Type B pancreatic cell (in vitro differentiated cells): ENCODE measurements at regions not wholly inside any gene's neighbourhood (a gene's known extent, or its start where the extent isn't known, plus 50 kb on each side); places are given as distances from the start of the nearest gene placed in this dataset.
"Not testable (repeated sequence)": the region's sequence is repeated elsewhere in the genome, so short reads cannot be mapped to it uniquely, and the experiment has no call there.

Source experiments
- DNase-seq: peaks from one replicate; pipeline ENCODE4 v3.0.0; 2021; ENCODE audit warnings: mixed read lengths; ENCODE audit not compliant: unreplicated experiment; ENCODE audit errors: extremely low spot score
- H3K27ac Mint-ChIP-seq: 2 replicates; pipeline ENCODE4 v1.8.0; 2021; ENCODE audit warnings: mild to moderate bottlenecking, mixed read lengths
- H3K27me3 Mint-ChIP-seq: 2 replicates; pipeline ENCODE4 v1.8.0; 2021; ENCODE audit warnings: mixed read lengths
- H3K36me3 Mint-ChIP-seq: 2 replicates; pipeline ENCODE4 v1.8.0; 2021; ENCODE audit warnings: mixed read lengths
- H3K4me1 Mint-ChIP-seq: one replicate; pipeline ENCODE4 v1.8.0; 2021; ENCODE audit warnings: mixed read lengths; ENCODE audit not compliant: unreplicated experiment
- H3K4me3 Mint-ChIP-seq: 2 replicates; pipeline ENCODE4 v1.8.0; 2021; ENCODE audit warnings: mild to moderate bottlenecking, mixed read lengths
- H3K9me3 Mint-ChIP-seq: 2 replicates; pipeline ENCODE4 v1.8.0; 2021; ENCODE audit warnings: mixed read lengths
- CTCF ChIP-seq: fragments of 200-600 bp; sonication (generic); conservative IDR thresholded peaks from 2 replicates; pipeline ENCODE4 v1.5.0; 2021; ENCODE audit warnings: antibody characterized with exemption, mild to moderate bottlenecking

- Mint-ChIP-seq H3K27me3 (no peaks in the 10 kb centered on the region), H3K36me3 (no peaks in the 10 kb centered on the region), H3K4me1 (peaks cover 15% of the 10 kb centered on the region), H3K9me3 (no peaks in the 10 kb centered on the region), H3K27ac (no peak overlapping the region), H3K4me3 (no peak overlapping the region)
- no peak for TF ChIP-seq CTCF
- DNase-seq = no peak
Observed at GRCh38 chr9:90521811-90522570, 120.6 kb downstream of the DIRAS2 start.

DNA sequence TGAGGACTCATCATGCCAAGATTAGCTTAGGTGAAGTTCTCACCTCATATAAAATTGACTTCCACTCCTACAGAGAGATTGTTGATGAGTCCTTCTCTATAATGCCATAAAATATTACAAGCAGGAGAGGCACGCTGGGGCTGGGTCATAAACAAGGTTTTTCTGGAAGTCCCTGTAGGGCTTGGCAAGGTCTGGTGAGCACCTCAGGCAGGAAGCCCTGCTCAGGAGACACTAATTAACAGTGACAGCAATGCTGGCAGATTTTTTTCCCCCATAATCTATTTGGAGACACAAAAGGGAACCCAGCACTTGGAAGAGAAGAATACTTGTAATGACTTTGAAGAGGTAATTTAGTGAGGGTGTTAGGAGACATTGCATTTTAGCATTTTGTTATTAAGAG, 118.7 kb downstream of the DIRAS2 start:
- H3K4me1 Mint-ChIP-seq = no peaks in the 10 kb centered on the region
- no peaks in the 10 kb centered on the region for H3K9me3 Mint-ChIP-seq
- H3K27me3 Mint-ChIP-seq = no peaks in the 10 kb centered on the region
- DNase-seq = no peak
- no peak for TF ChIP-seq CTCF
- no peak overlapping the region for H3K4me3 Mint-ChIP-seq
- no peak overlapping the region for H3K27ac Mint-ChIP-seq
- no peaks in the 10 kb centered on the region for H3K36me3 Mint-ChIP-seq

GRCh38 chr9:90526386-90526785, 116.2 kb downstream of the DIRAS2 start:
- Mint-ChIP-seq H3K4me1 (no peaks in the 10 kb centered on the region), H3K27me3 (no peaks in the 10 kb centered on the region), H3K27ac (no peak overlapping the region), H3K4me3 (no peak overlapping the region), H3K36me3 (no peaks in the 10 kb centered on the region), H3K9me3 (no peaks in the 10 kb centered on the region)
- no peak for TF ChIP-seq CTCF
- DNase-seq = no peak

GRCh38 chr9:90536094-90536493, 106.5 kb downstream of the DIRAS2 start:
- not testable (repeated sequence) for H3K9me3 Mint-ChIP-seq, DNase-seq, H3K27ac Mint-ChIP-seq, H3K4me3 Mint-ChIP-seq, H3K36me3 Mint-ChIP-seq, H3K4me1 Mint-ChIP-seq, H3K27me3 Mint-ChIP-seq

- Mint-ChIP-seq H3K9me3 (no peaks in the 10 kb centered on the region), H3K36me3 (no peaks in the 10 kb centered on the region), H3K4me1 (no peaks in the 10 kb centered on the region), H3K4me3 (no peak overlapping the region), H3K27me3 (no peaks in the 10 kb centered on the region), H3K27ac (no peak overlapping the region)
- DNase-seq = no peak
- TF ChIP-seq CTCF = no peak
Observed at GRCh38 chr9:90538566-90538965, 104.1 kb downstream of the DIRAS2 start.

DNA sequence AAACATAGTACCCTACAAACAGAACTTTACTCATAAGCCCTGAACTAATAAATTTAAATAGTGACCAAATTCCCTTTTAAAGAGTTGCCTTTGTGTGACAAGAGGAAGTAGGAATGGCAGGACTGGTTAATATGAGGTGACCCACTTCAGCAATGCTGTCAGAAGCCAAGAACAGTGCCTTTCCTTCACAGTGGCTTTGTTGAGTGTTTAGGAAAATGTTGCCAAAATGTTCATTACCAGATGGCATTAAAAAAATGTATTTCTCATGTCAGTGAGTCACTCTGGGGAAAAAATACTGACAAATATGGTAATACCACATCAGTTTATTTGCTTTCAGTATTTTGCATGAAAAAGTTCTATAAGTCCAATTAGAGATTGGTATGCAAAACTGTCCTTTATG, 103.3 kb downstream of the DIRAS2 start:
- DNase-seq = no peak
- H3K4me3 Mint-ChIP-seq = no peak overlapping the region
- no peaks in the 10 kb centered on the region for H3K9me3 Mint-ChIP-seq
- no peaks in the 10 kb centered on the region for H3K4me1 Mint-ChIP-seq
- no peak for TF ChIP-seq CTCF
- no peaks in the 10 kb centered on the region for H3K27me3 Mint-ChIP-seq
- no peak overlapping the region for H3K27ac Mint-ChIP-seq
- H3K36me3 Mint-ChIP-seq = no peaks in the 10 kb centered on the region
